AG04450 (cell line): ENCODE measurements at regions not wholly inside any gene's neighbourhood (a gene's known extent, or its start where the extent isn't known, plus 50 kb on each side); places are given as distances from the start of the nearest gene placed in this dataset.

Source experiments
- CTCF ChIA-PET: fragments of 300-600, 350-600 bp; formaldehyde crosslinking; extraction: SDS; loops from one replicate; lab custom pipeline; 2022; ENCODE audit warnings: antibody characterized with exemption, inconsistent platforms; lab: Charles Lee
- POLR2A ChIA-PET: fragments of 350-600 bp; formaldehyde crosslinking; extraction: SDS; loops from one replicate; lab custom pipeline; 2021; ENCODE audit warnings: antibody characterized with exemption, inconsistent platforms; lab: Yijun Ruan, JAX
- DNase-seq: peaks from one replicate; pipeline ENCODE4 v3.0.0-alpha.2; 2011; ENCODE audit warnings: low read depth, low spot score
- H3K27ac ChIP-seq: one replicate; pipeline ENCODE4 v1.5.1; 2012; ENCODE audit warnings: low read depth, low read length, control low read depth
- H3K27me3 ChIP-seq: one replicate; pipeline ENCODE4 v1.6.0; 2012; ENCODE audit warnings: low read length; ENCODE audit not compliant: control insufficient read depth, insufficient read depth
- H3K4me3 ChIP-seq: 2 replicates; pipeline ENCODE4 v1.5.1; 2011; ENCODE audit warnings: mild to moderate bottlenecking, low read depth, low read length, control low read depth
- H3K9me3 ChIP-seq: 2 replicates; pipeline ENCODE4 v1.5.1; 2012; ENCODE audit warnings: low read length; ENCODE audit not compliant: control insufficient read depth, insufficient read depth
- CTCF ChIP-seq: IDR thresholded peaks from 2 replicates; pipeline ENCODE4 v1.5.1; 2011; ENCODE audit warnings: low read depth, low read length, control low read depth, inconsistent platforms

- TF ChIP-seq CTCF: no peak
Measured at GRCh38 chr21:35615325-35615724, 445.0 kb downstream of the SETD4 start.

DNA sequence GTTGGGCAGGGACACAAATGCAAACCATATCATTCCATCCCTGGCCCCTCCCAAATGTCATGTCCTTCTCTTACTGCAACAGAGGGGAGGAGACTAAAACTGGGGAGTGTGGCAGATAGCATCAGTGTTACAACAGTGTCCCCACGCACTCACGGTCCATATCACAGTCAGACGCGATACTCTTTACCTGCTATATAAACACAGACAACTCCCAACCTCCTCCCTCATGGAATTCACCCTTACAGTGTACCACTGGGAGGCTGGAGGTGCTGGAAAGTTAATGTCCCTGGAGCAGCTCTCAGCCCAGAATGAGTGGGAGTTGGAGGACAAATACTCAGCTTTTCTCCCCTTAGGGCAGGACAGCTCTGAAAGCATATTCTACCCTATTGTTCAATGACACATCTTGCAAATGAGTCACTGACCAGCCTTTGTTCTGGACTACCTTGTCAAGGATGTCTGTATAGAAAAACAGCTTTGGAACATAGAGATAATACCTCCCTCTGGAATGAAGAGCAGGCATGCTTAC, 445.9 kb downstream of the SETD4 start:
- CTCF ChIA-PET: interaction anchor here (1.2 kb wide), 1 partner anchor 410 kb away, joined by 6 read pairs; no protein-coding TSS in a partner anchor
- no peaks in the 10 kb centered on the region for H3K27me3 ChIP-seq
- H3K4me3 ChIP-seq: no peak overlapping the region
- DNase-seq: no peak
- H3K9me3 ChIP-seq: no peaks in the 10 kb centered on the region
- POLR2A ChIA-PET: no interaction called here
- no peak overlapping the region for H3K27ac ChIP-seq
- no peak for TF ChIP-seq CTCF

More at GRCh38 chr21:35615325-35615724, 445.0 kb downstream of the SETD4 start:
- Histone ChIP-seq H3K27ac (no peak overlapping the region), H3K9me3 (no peaks in the 10 kb centered on the region), H3K27me3 (no peaks in the 10 kb centered on the region), H3K4me3 (no peak overlapping the region)
- POLR2A ChIA-PET: no interaction called here
- no peak for DNase-seq
- CTCF ChIA-PET: interaction anchor here (0.5 to 1.2 kb wide), 4 partner anchors 59 to 604 kb away, joined by 3 to 6 read pairs (median 4); no protein-coding TSS in a partner anchor

GRCh38 chr21:35611708-35612132, 448.6 kb downstream of the SETD4 start:
- DNase-seq: no peak
- TF ChIP-seq CTCF: no peak
- ChIA-PET CTCF (no interaction called here), POLR2A (no interaction called here)
- Histone ChIP-seq H3K27me3 (no peaks in the 10 kb centered on the region), H3K4me3 (no peak overlapping the region), H3K27ac (no peak overlapping the region), H3K9me3 (no peaks in the 10 kb centered on the region)

- Histone ChIP-seq H3K27me3 (no peaks in the 10 kb centered on the region), H3K9me3 (no peaks in the 10 kb centered on the region), H3K27ac (no peak overlapping the region), H3K4me3 (no peak overlapping the region)
- ChIA-PET POLR2A (interaction anchor here (0.6 kb wide), 1 partner anchor 720 kb away, joined by 3 read pairs; no protein-coding TSS in a partner anchor), CTCF (interaction anchor here (1.1 kb wide), 1 partner anchor 20 kb away, joined by 3 read pairs; no protein-coding TSS in a partner anchor)
- no peak for DNase-seq
- TF ChIP-seq CTCF: no peak
Measured at GRCh38 chr21:35609263-35609662, 451.1 kb downstream of the SETD4 start.

GRCh38 chr21:35607406-35607805, 452.9 kb downstream of the SETD4 start:
- H3K4me3 ChIP-seq: no peak overlapping the region
- ChIA-PET CTCF (no interaction called here), POLR2A (no interaction called here)
- no peaks in the 10 kb centered on the region for H3K27me3 ChIP-seq
- H3K9me3 ChIP-seq: no peaks in the 10 kb centered on the region
- TF ChIP-seq CTCF: no peak
- no peak for DNase-seq
- H3K27ac ChIP-seq: no peak overlapping the region
